ENCODE measurements at regions not wholly inside any gene's neighbourhood (a gene's known extent, or its start where the extent isn't known, plus 50 kb on each side); places are given as distances from the start of the nearest gene placed in this dataset.

GRCh38 chr2:16012029-16012596 lies 71.8 kb downstream of the MYCN start:
- TF ChIP-seq POLR2A (IDR thresholded peaks at IDR 0.05; ENCODE audit: extremely low read depth, insufficient read length) (no peak), MYC (IDR thresholded peaks at IDR 0.05; ENCODE audit: low read depth, low read length) (no peak)
- TF ChIP-seq, protein P1, sequence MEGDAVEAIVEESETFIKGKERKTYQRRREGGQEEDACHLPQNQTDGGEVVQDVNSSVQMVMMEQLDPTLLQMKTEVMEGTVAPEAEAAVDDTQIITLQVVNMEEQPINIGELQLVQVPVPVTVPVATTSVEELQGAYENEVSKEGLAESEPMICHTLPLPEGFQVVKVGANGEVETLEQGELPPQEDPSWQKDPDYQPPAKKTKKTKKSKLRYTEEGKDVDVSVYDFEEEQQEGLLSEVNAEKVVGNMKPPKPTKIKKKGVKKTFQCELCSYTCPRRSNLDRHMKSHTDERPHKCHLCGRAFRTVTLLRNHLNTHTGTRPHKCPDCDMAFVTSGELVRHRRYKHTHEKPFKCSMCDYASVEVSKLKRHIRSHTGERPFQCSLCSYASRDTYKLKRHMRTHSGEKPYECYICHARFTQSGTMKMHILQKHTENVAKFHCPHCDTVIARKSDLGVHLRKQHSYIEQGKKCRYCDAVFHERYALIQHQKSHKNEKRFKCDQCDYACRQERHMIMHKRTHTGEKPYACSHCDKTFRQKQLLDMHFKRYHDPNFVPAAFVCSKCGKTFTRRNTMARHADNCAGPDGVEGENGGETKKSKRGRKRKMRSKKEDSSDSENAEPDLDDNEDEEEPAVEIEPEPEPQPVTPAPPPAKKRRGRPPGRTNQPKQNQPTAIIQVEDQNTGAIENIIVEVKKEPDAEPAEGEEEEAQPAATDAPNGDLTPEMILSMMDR (IDR thresholded peaks at IDR 0.05; ENCODE audit: low read depth, low read length) = no peak
- TF ChIP-seq, protein P2, sequence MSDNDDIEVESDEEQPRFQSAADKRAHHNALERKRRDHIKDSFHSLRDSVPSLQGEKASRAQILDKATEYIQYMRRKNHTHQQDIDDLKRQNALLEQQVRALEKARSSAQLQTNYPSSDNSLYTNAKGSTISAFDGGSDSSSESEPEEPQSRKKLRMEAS (IDR thresholded peaks at IDR 0.05; ENCODE audit: low read depth, low read length) = no peak

Measured in NB4 (cell line).